ENCODE measurements at regions not wholly inside any gene's neighbourhood (a gene's known extent, or its start where the extent isn't known, plus 50 kb on each side); places are given as distances from the start of the nearest gene placed in this dataset.

DNA sequence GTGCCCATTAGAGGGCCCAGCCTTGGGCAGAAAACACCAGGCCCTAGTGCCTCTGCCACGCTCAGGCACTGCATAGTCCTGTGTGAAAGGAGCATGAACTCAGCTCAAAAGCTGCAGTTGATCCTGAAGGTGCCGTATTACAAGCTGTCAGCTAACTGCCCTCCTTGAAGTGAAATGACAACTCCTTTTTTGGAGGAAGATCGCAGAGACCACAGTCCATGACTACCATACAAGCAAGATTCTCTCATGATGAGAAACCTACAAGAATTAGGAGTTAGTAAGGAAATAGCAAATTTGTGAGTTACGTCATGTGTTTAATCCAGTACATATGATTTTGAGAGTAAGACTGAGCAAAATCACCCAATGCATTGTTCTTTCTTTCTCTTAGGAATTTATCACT, 513.9 kb upstream of the NR2F2 start:
- no peak overlapping the region for H3K27ac ChIP-seq
- no peaks in the 10 kb centered on the region for H3K9me3 ChIP-seq
- no peak for TF ChIP-seq Cebpa-rat (IDR thresholded peaks at IDR 0.05)

DNA sequence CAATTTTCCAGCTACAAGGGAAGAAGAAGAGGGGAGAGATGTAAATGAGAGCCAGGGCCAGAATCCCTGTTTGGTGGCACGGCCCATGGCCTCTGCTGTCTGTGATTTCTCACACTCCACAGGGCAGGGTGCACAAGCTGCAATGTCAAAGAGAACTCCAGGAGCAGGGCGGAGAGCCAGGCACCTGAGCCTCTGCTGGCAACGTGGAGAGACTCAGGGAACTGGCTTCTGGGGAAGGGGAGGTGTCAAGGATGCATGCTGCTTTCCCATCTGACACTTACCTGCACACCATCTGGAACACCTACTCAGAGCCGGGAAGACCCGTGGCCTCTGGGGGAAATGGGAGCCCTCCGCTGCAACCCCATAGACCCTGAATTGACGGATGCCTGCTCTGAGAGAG, 507.5 kb upstream of the NR2F2 start:
- H3K4me3 ChIP-seq: no peak overlapping the region

More for the DNA sequence above, 513.9 kb upstream of the NR2F2 start:
- Histone ChIP-seq H3K4me3 (no peak overlapping the region), H3K27me3 (no peaks in the 10 kb centered on the region), H3K36me3 (no peaks in the 10 kb centered on the region), H4K20me1 (no peaks in the 10 kb centered on the region), H3K9ac (no peak overlapping the region), H3K4me1 (no peaks in the 10 kb centered on the region), H3K4me2 (no peak overlapping the region)

DNA sequence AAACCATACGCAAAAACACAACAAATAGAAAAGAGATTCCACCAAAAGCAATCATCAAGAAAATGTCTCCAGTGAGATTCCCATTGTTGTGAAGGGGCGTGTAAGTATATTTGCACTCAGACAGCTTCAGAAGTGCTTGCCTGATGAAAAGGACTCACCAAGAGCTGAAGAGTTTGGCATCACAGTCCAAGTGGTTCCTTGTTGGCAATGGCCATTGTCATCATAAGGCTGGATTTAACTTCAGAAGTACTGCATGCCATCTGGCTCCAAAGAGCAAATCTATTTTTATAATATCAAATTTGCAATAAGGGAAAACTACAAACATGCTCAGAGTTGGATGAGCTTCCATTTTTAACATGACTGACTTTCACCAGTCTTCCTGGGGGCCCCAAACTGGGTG, 505.3 kb upstream of the NR2F2 start:
- Histone ChIP-seq H3K9ac (no peak overlapping the region), H4K20me1 (no peaks in the 10 kb centered on the region), H3K9me3 (no peaks in the 10 kb centered on the region), H3K4me1 (no peaks in the 10 kb centered on the region), H3K4me3 (no peak overlapping the region), H3K36me3 (no peaks in the 10 kb centered on the region), H3K27me3 (no peaks in the 10 kb centered on the region), H3K4me2 (no peak overlapping the region), H3K27ac (no peak overlapping the region)
- no peak for TF ChIP-seq Cebpa-rat (IDR thresholded peaks at IDR 0.05)

More for the DNA sequence above, 507.5 kb upstream of the NR2F2 start:
- Histone ChIP-seq H3K9ac (no peak overlapping the region), H3K9me3 (no peaks in the 10 kb centered on the region), H3K27ac (no peak overlapping the region), H3K4me2 (no peak overlapping the region), H3K36me3 (no peaks in the 10 kb centered on the region), H3K4me1 (no peaks in the 10 kb centered on the region), H3K27me3 (no peaks in the 10 kb centered on the region), H4K20me1 (no peaks in the 10 kb centered on the region)
- no peak for TF ChIP-seq Cebpa-rat (IDR thresholded peaks at IDR 0.05)

DNA sequence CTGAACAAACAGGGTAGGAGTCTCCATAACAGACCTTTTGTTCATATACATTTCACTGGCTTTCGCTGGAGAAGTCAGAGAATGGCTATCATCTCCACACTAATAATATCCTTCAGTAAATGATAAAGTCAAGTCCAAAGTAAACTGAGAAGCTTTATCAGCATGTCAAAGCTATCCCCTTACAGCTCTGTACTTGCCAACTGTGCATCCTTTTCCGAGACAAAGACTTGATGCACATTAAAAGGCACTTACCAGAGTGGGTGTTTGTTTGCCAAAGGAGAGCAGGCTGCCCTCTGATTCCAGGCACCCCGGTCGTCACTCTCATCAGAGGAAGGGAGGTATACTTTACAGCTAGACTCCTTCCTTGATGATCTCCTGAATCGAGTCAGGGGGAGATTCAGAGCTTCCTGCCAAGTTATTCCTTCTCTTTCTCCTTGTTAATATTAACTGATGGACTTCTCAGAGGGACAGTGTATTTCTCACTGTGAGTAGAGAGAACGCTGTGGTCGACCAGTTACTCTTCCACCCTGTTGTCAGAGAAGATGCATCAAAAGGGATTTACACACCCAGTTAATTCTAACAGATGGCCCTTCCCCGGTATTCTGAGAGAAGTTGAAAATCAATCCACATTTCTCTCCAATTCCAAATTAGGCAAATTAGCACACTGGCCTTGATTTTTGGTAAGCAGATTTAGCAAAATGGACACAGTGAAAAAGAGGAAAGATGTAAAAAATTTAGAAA, 504.7 kb upstream of the NR2F2 start:
- Histone ChIP-seq H3K9me3 (no peaks in the 10 kb centered on the region), H4K20me1 (no peaks in the 10 kb centered on the region), H3K4me2 (no peak overlapping the region), H3K27me3 (no peaks in the 10 kb centered on the region), H3K9ac (no peak overlapping the region), H3K4me3 (no peak overlapping the region), H3K4me1 (no peaks in the 10 kb centered on the region), H3K27ac (no peak overlapping the region), H3K36me3 (no peaks in the 10 kb centered on the region)
- TF ChIP-seq Cebpa-rat (IDR thresholded peaks at IDR 0.05): no peak

DNA sequence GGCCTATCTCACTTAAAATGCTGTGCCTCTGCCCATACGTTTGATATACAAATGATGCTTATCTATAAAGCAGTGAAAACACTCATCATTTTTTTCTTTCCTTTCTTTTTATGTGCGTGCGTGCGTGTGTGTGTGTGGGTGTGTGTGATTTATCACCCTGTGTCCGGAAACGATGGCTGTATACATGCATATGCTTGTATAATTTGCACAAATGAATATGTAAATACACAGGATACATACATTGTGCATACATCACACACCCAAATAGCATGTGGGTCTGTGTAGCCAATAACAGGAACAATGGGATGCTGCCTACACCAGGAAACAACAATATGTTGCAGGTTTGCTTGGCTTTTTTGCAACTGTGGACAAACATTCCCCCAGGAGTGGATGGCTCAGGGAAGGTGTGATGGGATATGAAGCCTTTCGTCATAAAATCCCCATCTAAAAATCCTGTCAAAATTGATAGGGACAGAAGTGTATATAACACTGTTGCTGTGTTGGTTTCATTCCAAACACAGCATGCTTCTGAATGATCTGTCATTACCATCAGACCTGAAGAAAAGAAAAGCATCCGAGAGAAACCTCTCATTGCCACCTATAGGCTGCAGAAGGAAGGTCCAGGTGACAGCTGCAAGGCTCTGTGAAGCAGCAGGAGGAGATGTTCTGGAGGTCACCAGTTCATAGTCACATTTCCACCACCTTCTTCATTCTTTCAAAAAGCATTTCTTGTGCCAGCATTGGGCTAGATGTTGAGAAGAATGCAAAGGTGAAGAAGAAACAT, 503.9 kb upstream of the NR2F2 start:
- no peaks in the 10 kb centered on the region for H3K36me3 ChIP-seq
- no peak overlapping the region for H3K4me3 ChIP-seq
- H3K9me3 ChIP-seq: no peaks in the 10 kb centered on the region
- no peaks in the 10 kb centered on the region for H3K4me1 ChIP-seq
- no peaks in the 10 kb centered on the region for H3K27me3 ChIP-seq
- no peaks in the 10 kb centered on the region for H4K20me1 ChIP-seq
- no peak overlapping the region for H3K4me2 ChIP-seq
- H3K9ac ChIP-seq: no peak overlapping the region
- no peak for TF ChIP-seq Cebpa-rat (IDR thresholded peaks at IDR 0.05)
- no peak overlapping the region for H3K27ac ChIP-seq

DNA sequence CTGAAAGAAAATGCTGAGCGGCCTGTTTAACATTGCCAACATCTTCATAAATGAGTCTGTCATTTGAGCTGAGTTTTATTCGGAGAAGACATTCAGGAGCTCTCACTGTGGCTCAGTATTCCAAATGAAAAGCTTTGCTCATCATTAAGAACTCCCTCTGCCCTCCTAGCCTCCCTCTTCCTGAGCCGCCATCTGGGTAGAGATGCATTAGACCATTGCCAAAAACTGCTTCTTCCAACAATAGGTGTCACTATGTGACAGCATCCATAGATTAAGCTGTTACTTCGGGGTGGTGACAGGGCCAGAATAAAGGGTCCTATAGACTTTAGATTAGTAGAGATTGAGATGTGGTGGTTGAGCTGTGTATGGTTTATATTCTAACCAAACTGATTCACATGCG, 501.4 kb upstream of the NR2F2 start:
- Histone ChIP-seq H3K9me3 (no peaks in the 10 kb centered on the region), H3K4me1 (no peaks in the 10 kb centered on the region), H3K4me2 (no peak overlapping the region), H3K27me3 (no peaks in the 10 kb centered on the region), H3K9ac (no peak overlapping the region), H3K4me3 (no peak overlapping the region), H3K27ac (no peak overlapping the region), H3K36me3 (no peaks in the 10 kb centered on the region), H4K20me1 (no peaks in the 10 kb centered on the region)
- no peak for TF ChIP-seq Cebpa-rat (IDR thresholded peaks at IDR 0.05)

DNA sequence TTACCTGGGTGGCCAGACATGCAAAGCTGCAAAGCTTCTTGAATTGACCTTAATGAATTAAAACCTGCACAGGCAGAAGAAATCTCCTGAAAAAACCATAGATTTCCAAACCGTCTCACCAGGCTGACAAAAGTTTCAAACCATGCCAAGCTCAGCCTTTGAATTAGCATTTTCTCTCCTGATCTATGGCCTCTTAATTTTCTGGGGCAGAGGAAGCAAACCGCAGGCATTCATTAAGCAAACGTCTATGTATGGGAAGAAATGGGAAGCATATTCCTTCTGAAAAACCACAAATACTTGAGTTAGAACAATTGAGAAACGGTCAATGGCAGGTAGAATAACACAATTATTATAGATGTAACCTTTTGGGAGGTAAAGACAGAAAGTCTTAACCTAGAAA, 500.2 kb upstream of the NR2F2 start:
- Histone ChIP-seq H4K20me1 (no peaks in the 10 kb centered on the region), H3K4me2 (no peak overlapping the region), H3K4me1 (no peaks in the 10 kb centered on the region), H3K9me3 (no peaks in the 10 kb centered on the region), H3K4me3 (no peak overlapping the region), H3K27ac (no peak overlapping the region), H3K27me3 (no peaks in the 10 kb centered on the region), H3K9ac (no peak overlapping the region), H3K36me3 (no peaks in the 10 kb centered on the region)
- TF ChIP-seq Cebpa-rat (IDR thresholded peaks at IDR 0.05): no peak

- Histone ChIP-seq H3K27me3 (no peaks in the 10 kb centered on the region), H3K9ac (no peak overlapping the region), H4K20me1 (no peaks in the 10 kb centered on the region), H3K4me2 (no peak overlapping the region), H3K4me3 (no peak overlapping the region), H3K27ac (no peak overlapping the region), H3K9me3 (no peaks in the 10 kb centered on the region), H3K4me1 (no peaks in the 10 kb centered on the region), H3K36me3 (no peaks in the 10 kb centered on the region)
- TF ChIP-seq Cebpa-rat (IDR thresholded peaks at IDR 0.05): no peak
These were observed 497.8 kb upstream of the NR2F2 start for GRCh38 chr15:95832668-95833067.

DNA sequence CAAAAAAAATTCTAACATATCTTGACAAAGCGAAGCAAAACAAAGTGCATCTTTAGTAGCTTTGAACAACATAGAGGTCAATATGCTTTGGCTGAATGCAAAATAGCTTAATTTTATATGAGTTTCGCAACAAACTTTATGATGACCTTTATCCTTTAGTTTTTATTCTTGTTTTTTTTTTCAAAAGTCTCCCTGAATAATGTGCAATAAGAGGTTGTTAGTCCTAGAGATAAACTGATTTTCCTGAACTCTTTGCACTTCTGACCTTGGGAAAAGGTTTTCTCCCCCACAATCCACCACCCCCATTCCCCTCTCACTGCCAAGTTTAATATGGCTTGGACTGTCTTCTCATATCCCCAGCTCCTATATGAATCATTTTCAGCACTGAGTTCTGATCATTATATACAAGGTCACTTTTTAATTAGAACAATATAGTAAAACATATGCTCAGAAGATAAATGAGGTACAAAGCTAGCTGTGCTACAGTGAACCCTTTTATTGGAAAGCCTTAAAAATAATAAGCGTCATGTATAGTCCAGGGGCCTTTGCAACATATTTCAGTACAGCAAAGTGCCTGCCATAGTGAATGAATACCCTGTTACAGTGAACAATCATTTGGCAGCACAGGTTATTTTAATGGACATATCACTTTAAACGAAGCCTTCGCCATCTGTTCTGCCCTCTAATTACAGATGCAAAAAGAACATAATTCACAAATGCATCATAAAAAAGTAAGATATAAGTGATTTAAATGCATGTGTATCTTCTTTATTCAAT, 496.3 kb upstream of the NR2F2 start:
- H3K27ac ChIP-seq: no peak overlapping the region
- no peak overlapping the region for H3K9ac ChIP-seq
- H3K4me3 ChIP-seq: no peak overlapping the region
- H3K27me3 ChIP-seq: peaks cover 7% of the 10 kb centered on the region; the same call in 1 of the 2 replicates
- no peaks in the 10 kb centered on the region for H3K9me3 ChIP-seq
- H4K20me1 ChIP-seq: no peaks in the 10 kb centered on the region
- no peaks in the 10 kb centered on the region for H3K4me1 ChIP-seq
- no peak for TF ChIP-seq Cebpa-rat (IDR thresholded peaks at IDR 0.05)
- no peak overlapping the region for H3K4me2 ChIP-seq
- H3K36me3 ChIP-seq: no peaks in the 10 kb centered on the region

DNA sequence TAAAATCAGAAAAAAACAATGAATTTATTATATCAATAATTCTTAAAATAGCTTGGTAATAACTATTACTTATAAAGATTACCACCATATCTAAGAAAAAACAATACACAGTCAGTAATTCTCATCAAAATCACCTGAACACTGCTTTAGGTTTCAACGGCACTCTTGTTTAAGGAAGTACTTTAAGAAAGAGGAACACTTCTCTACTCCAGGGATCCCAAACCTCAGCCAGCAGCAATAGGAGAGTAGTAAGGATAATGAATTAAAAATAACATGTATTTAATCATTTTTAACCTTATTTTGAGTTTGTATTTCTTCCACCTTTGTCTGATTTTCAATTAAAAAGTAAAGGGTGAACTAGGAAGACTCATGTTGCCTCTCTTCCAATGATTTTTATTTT, 494.0 kb upstream of the NR2F2 start:
- peaks cover 30% of the 10 kb centered on the region for H3K27me3 ChIP-seq
- peaks cover 10% of the 10 kb centered on the region; the same call in 1 of the 2 replicates for H4K20me1 ChIP-seq
- no peaks in the 10 kb centered on the region for H3K9me3 ChIP-seq
- no peak overlapping the region for H3K4me2 ChIP-seq
- H3K27ac ChIP-seq: no peak overlapping the region
- TF ChIP-seq Cebpa-rat (IDR thresholded peaks at IDR 0.05): no peak
- H3K4me1 ChIP-seq: no peaks in the 10 kb centered on the region
- H3K36me3 ChIP-seq: no peaks in the 10 kb centered on the region
- H3K9ac ChIP-seq: no peak overlapping the region
- H3K4me3 ChIP-seq: no peak overlapping the region

Data from BLaER1 (cell line).